ENCODE measurements at regions not wholly inside any gene's neighbourhood (a gene's known extent, or its start where the extent isn't known, plus 50 kb on each side); places are given as distances from the start of the nearest gene placed in this dataset.
"Not testable (repeated sequence)": the region's sequence is repeated elsewhere in the genome, so short reads cannot be mapped to it uniquely, and the experiment has no call there.

GRCh38 chr18:38174173-38174572 lies 608.6 kb upstream of the CELF4 start:
- H3K27me3 ChIP-seq (ENCODE audit: control insufficient read depth, low read length): no peaks in the 10 kb centered on the region
- H3K4me1 ChIP-seq (ENCODE audit: control insufficient read depth, low read length): no peaks in the 10 kb centered on the region
- H3K9me3 ChIP-seq (ENCODE audit: control insufficient read depth, insufficient read depth, low read length): no peaks in the 10 kb centered on the region
- H3K36me3 ChIP-seq (ENCODE audit: control insufficient read depth, low read length): no peaks in the 10 kb centered on the region
- H3K27ac ChIP-seq (ENCODE audit: low read depth, low read length): no peak overlapping the region
- H3K4me3 ChIP-seq (ENCODE audit: low read length): no peak overlapping the region
- TF ChIP-seq EZH2phosphoT487 (IDR thresholded peaks at IDR 0.05; ENCODE audit: borderline replicate concordance, low read length): no peak
- TF ChIP-seq, protein P1, sequence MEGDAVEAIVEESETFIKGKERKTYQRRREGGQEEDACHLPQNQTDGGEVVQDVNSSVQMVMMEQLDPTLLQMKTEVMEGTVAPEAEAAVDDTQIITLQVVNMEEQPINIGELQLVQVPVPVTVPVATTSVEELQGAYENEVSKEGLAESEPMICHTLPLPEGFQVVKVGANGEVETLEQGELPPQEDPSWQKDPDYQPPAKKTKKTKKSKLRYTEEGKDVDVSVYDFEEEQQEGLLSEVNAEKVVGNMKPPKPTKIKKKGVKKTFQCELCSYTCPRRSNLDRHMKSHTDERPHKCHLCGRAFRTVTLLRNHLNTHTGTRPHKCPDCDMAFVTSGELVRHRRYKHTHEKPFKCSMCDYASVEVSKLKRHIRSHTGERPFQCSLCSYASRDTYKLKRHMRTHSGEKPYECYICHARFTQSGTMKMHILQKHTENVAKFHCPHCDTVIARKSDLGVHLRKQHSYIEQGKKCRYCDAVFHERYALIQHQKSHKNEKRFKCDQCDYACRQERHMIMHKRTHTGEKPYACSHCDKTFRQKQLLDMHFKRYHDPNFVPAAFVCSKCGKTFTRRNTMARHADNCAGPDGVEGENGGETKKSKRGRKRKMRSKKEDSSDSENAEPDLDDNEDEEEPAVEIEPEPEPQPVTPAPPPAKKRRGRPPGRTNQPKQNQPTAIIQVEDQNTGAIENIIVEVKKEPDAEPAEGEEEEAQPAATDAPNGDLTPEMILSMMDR (IDR thresholded peaks at IDR 0.05; ENCODE audit: low read depth, low read length, poor library complexity, severe bottlenecking): no peak
- no peaks in the 10 kb centered on the region for H3K9me2 ChIP-seq (replicated peaks; ENCODE audit: control insufficient read depth, low read length)
- H3K4me2 ChIP-seq (ENCODE audit: low read length): no peak overlapping the region
- no peaks in the 10 kb centered on the region for H3K79me2 ChIP-seq (ENCODE audit: control insufficient read depth, low read length)
- H4K20me1 ChIP-seq (ENCODE audit: control insufficient read depth, insufficient read depth, low read depth, low read length): no peaks in the 10 kb centered on the region
- no peaks in the 10 kb centered on the region for H3F3A ChIP-seq (ENCODE audit: control insufficient read depth, insufficient read depth)

DNA sequence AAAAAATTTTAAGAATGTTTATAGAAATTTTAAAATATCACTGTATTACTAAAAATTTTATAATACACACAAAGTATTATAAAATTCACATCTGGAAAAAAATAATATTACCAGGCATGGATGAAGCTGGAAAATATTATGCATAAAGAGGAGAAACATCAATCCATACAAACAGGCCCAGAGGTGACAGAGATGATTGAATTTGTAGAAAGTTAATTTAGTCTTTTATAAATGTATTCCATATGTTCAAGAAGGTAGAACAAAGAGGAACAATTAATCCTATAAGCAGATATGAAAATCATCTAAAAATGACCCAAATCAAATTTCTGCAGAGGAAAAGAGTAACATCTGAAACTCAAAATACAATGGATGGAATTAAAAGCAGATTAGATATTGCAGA lies 605.2 kb upstream of the CELF4 start:
- H3K9me2 ChIP-seq (replicated peaks; ENCODE audit: control insufficient read depth, low read length): no peaks in the 10 kb centered on the region
- H3K4me3 ChIP-seq (ENCODE audit: low read length): no peak overlapping the region
- no peaks in the 10 kb centered on the region for H3K9me3 ChIP-seq (ENCODE audit: control insufficient read depth, insufficient read depth, low read length)
- H3K27me3 ChIP-seq (ENCODE audit: control insufficient read depth, low read length): no peaks in the 10 kb centered on the region
- TF ChIP-seq EZH2phosphoT487 (IDR thresholded peaks at IDR 0.05; ENCODE audit: borderline replicate concordance, low read length): no peak
- TF ChIP-seq, protein P1 (IDR thresholded peaks at IDR 0.05; ENCODE audit: low read depth, low read length, poor library complexity, severe bottlenecking): no peak
- no peaks in the 10 kb centered on the region for H3K4me1 ChIP-seq (ENCODE audit: control insufficient read depth, low read length)
- H4K20me1 ChIP-seq (ENCODE audit: control insufficient read depth, insufficient read depth, low read depth, low read length): no peaks in the 10 kb centered on the region
- H3F3A ChIP-seq (ENCODE audit: control insufficient read depth, insufficient read depth): no peaks in the 10 kb centered on the region
- H3K36me3 ChIP-seq (ENCODE audit: control insufficient read depth, low read length): no peaks in the 10 kb centered on the region
- no peak overlapping the region for H3K4me2 ChIP-seq (ENCODE audit: low read length)
- H3K27ac ChIP-seq (ENCODE audit: low read depth, low read length): no peak overlapping the region
- no peaks in the 10 kb centered on the region for H3K79me2 ChIP-seq (ENCODE audit: control insufficient read depth, low read length)

GRCh38 chr18:38167623-38168022 lies 602.0 kb upstream of the CELF4 start:
- Histone ChIP-seq H3K27me3 (ENCODE audit: control insufficient read depth, low read length) (no peaks in the 10 kb centered on the region), H3K4me2 (ENCODE audit: low read length) (no peak overlapping the region), H3F3A (ENCODE audit: control insufficient read depth, insufficient read depth) (no peaks in the 10 kb centered on the region), H3K4me3 (ENCODE audit: low read length) (no peak overlapping the region), H3K9me2 (replicated peaks; ENCODE audit: control insufficient read depth, low read length) (no peaks in the 10 kb centered on the region), H4K20me1 (ENCODE audit: control insufficient read depth, insufficient read depth, low read depth, low read length) (no peaks in the 10 kb centered on the region), H3K79me2 (ENCODE audit: control insufficient read depth, low read length) (no peaks in the 10 kb centered on the region), H3K4me1 (ENCODE audit: control insufficient read depth, low read length) (no peaks in the 10 kb centered on the region), H3K9me3 (ENCODE audit: control insufficient read depth, insufficient read depth, low read length) (no peaks in the 10 kb centered on the region), H3K36me3 (ENCODE audit: control insufficient read depth, low read length) (no peaks in the 10 kb centered on the region), H3K27ac (ENCODE audit: low read depth, low read length) (no peak overlapping the region)
- TF ChIP-seq EZH2phosphoT487 (IDR thresholded peaks at IDR 0.05; ENCODE audit: borderline replicate concordance, low read length): no peak
- TF ChIP-seq, protein P1 (IDR thresholded peaks at IDR 0.05; ENCODE audit: low read depth, low read length, poor library complexity, severe bottlenecking): no peak

DNA sequence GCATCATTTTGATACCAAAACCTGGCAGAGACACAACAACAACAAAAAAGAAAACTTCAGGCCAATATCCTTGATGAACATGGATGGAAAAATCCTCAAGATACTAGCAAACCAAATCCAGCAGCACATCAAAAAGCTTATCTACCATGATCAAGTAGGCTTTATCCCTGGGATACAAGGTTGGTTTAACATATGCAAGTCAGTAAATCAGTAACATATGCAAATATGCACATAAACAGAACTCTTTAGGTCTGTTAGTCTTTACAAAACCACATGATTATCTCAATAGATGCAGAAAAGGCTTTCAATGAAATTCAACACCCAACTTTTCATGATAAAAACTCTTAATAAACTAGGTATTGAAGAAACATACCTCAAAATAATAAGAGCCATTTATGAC lies 587.5 kb upstream of the CELF4 start:
- H3K9me3 ChIP-seq (ENCODE audit: control insufficient read depth, insufficient read depth, low read length): not testable (repeated sequence)

More for the DNA sequence above, 587.5 kb upstream of the CELF4 start:
- not testable (repeated sequence) for H3K27ac ChIP-seq (ENCODE audit: low read depth, low read length); H3K9me2 ChIP-seq (replicated peaks; ENCODE audit: control insufficient read depth, low read length); H4K20me1 ChIP-seq (ENCODE audit: control insufficient read depth, insufficient read depth, low read depth, low read length); H3K4me1 ChIP-seq (ENCODE audit: control insufficient read depth, low read length); H3K79me2 ChIP-seq (ENCODE audit: control insufficient read depth, low read length); H3K27me3 ChIP-seq (ENCODE audit: control insufficient read depth, low read length); H3K4me3 ChIP-seq (ENCODE audit: low read length); H3K36me3 ChIP-seq (ENCODE audit: control insufficient read depth, low read length); H3F3A ChIP-seq (ENCODE audit: control insufficient read depth, insufficient read depth); H3K4me2 ChIP-seq (ENCODE audit: low read length)

Data from DOHH2 (cell line).